ENCODE measurements at regions not wholly inside any gene's neighbourhood (a gene's known extent, or its start where the extent isn't known, plus 50 kb on each side); places are given as distances from the start of the nearest gene placed in this dataset.

DNA sequence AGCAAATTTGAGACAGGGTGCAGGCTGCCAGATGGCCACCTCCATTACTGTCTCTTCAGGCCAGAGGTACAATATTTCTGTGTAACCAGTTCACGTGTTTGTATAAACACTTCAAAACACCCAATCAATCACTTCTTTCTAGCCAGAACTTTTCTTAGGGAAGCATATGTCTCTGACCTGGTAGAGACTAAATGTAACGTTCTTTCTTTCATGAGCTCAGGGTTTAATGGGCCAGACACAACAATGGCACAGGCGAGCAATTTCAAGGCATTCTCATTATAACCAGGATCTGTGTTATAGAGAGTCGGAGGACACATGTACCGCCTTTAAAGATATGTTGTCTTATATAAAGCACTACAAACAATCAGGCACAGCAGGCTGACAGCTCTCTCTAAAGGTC lies 1846.4 kb upstream of the PIK3C3 start:
- intact Hi-C loops (cut with micrococcal nuclease), result no loop called here

DNA sequence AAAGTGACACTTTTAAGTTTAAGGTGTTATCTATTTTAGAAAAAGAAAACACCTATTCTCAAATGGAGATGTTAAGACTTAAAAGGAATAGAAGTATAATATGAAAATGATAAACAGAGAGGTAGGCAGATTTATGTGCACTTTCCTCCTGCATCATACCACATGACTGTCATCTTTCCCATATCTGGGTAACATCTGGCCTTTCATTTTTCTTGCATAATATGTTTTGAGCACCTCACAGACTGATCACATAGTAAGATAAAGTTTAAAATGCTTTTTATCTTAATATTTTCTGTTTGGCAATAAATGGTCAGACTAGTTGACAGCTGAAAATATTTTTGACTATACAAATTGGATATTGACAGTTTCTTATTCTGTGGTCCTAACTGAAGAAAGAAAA lies 1852.1 kb upstream of the PIK3C3 start:
- intact Hi-C loops (cut with micrococcal nuclease), result no loop called here

DNA sequence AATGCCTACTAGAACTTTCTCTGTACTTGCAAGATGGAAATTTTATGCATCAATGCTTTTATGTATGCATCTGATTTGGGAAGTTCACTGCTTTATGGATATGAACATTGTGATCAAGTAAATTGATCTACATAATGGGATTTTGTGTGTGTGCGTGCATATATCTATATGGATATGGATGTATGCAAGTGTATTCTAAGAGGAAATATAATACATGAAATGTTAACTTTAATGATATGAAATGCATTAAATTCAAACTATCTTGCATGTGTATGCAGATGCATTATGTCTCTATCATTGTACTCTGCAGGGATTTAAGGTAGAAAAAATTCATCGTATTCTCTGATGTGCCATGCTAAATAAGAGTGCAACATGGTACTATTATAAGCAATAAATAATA lies 1855.4 kb upstream of the PIK3C3 start:
- intact Hi-C loops (cut with micrococcal nuclease), result no loop called here

DNA sequence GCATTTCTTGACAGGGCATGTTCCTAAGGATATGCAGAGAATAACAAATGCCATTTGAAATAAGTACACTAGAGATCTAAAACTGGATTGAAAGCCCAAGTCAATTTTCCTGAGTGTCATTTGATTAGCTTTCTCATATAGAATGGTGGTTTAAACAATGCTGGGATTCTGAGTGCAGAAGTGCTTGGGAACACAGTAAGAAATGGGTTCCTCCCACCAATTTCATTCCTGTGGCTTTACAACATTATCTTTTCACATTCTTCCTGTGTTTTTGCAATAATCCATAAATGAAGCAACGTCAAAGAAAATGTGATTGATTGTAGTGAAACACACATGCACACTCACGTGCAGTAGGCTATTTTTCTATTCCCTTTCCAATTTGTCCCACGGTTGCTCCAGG lies 1858.4 kb upstream of the PIK3C3 start:
- intact Hi-C loops (cut with micrococcal nuclease), result no loop called here

DNA sequence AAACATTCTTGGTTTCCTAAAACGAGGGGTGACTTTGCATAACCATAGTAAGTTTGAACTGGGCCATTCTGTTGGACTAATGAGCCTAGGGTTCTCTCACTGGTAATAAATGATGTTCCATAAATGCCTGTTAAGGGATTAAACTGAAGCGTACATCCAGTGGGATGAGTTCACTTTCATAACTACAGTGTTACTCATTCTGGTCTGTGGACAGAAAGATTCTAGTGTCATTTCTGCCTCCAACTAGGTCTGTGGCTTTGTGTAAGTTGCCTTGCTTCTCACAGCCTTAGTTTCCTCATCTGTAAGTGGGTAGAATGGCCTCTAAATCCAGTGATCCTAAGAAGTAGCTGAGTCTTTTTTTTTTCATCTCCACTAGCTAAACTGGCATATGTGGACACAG lies 1860.6 kb upstream of the PIK3C3 start:
- intact Hi-C loops (cut with micrococcal nuclease), result no loop called here

DNA sequence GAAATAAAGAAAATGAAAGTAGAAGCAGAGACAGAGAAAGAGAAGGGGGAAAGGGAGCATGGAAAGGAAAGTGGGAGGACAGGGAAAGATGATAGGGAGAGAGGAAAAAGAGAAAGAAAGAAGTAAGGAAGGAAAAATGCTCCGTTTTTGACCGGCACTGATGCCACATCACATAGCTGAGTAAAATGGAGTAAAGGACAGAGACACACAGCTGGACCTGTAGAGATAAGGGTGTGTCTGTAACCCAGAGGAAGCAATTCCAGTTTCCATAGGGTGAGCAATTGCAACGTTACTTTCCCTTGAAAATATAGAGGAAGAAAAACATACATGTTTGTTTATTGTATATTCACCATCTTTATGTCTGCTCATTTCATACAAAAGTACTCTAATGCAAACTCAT lies 1866.9 kb upstream of the PIK3C3 start:
- intact Hi-C loops (cut with micrococcal nuclease), result no loop called here

DNA sequence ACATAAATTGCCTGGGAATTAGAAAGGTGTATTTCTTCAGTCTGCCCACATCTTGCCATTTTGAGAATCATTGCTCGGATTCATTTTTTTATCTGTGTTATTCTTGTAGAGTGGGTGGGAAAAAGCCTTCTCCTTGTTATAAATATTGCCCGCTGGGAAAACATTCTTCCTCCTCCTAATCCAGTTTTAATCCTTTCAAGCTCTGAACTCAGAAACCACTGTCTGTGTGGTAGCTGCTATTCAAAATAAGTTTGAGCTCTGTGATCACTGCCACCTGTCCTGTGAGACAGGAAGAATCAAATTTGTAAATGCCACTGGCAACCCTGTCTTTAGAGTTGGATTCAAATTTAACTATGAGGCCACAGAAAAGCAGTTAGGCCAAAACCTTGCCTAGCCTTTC lies 1875.2 kb upstream of the PIK3C3 start:
- intact Hi-C loops (cut with micrococcal nuclease), result no loop called here

DNA sequence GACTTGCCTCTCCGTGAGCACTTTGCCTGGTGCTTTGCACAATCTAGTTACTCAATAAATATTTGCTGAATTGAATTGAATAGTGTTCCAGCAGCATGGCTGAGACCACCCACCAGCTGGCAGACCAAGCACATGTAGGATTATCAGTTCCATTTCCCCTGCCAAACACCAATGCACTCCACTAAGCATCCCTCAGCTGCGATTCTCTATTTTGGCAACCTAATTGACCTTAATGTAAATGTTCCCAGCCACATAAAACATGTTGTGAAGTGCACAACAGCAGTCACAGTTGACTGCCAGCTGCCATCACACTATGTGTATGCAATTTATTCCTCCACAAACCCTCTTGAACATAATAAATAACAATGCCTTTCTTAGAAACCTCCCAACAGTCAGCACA lies 1879.4 kb upstream of the PIK3C3 start:
- intact Hi-C loops (cut with micrococcal nuclease), result no loop called here

DNA sequence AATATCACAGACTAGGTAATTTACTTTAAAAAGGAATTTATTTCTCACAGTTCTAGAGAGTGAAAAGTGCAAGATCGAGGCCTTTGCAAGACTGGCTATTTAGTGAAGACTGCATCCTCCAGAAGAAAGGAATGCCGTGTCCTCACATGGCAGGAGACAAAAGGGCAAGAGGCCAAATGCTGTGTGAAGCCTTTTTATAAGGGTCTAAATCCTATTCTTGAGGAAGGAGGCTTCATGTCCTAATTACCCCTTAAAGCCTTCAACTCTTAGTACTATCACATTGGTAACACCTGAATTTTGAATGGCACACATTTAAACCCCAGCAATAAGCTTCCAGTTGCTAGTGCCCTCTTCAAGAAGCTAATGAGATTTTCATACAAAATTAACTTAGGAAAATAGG lies 1882.3 kb upstream of the PIK3C3 start:
- intact Hi-C loops (cut with micrococcal nuclease), result no loop called here

DNA sequence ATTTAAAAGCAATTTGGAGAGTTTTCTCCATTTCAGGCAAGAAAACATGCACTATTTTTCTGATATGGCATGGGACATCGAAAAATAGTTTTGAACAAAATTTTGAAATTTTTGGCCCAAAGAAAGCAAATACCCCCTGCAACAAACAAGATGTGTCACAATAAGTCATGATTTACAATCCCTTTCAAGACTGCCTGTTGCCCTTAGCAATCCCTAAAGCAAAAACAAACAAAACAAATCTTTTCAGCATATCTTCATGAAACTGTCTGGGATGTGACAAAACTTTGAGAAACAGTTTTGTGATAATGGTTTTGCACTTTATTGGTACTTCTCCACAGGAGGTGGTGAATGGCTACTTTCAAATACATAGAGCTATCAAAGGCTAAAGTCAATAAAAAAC lies 1888.7 kb upstream of the PIK3C3 start:
- intact Hi-C loops (cut with micrococcal nuclease), result no loop called here

DNA sequence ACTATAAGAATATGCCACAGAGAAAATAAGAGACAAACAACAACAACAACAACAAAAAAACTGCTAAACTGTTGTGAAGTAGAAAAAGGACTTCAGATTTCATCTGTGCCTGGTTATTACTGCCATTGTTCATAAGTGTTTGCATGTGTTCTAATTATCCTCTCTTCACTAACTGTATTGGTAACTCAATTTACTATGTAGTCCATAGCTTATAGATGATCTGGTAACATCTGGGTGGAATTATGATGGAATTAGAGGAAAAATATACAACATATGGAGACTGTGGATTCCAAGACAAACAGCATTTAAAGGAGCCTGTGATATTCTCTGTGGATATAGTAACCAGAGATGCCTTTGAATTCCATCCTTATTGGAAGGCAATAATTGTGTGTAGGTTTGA lies 1891.5 kb upstream of the PIK3C3 start:
- intact Hi-C loops (cut with micrococcal nuclease), result no loop called here

DNA sequence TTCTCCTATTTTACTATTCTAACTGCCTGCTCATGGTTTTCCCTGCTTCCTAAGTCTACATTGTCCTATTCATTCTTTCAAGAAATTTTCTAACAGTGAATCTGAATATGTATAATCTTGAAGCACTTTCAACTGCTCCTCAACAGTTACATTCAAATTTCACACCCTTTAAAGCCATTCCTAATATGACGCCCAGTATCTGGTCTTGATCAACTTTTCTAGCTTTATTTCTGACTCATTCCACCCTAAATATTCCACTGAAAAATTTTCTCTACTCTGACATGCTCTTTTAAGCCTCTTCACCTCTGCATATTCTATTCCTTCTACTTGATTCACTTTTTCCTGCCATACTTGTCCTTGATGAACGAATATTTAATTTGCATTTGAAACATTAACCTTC lies 1893.9 kb upstream of the PIK3C3 start:
- intact Hi-C loops (cut with micrococcal nuclease), result no loop called here

DNA sequence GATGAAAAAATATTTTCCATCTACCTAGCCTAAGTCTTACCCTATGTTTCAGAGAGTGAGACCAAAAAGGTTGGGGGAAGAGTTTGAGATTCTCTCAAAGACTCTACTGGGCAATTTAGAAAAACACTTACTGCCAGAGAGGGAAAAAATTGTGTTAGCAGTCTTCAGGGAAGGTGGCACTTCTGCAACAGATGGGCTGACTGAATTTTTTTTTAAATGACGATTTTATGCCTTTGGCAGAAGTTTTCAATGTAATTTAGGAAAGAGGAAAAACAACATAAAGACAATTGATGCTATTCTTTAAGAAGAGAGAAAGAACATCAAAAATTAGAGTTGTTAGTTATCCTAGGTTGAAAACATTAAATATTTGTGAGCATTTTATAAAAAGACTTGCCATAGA lies 1894.5 kb upstream of the PIK3C3 start:
- intact Hi-C loops (cut with micrococcal nuclease), result no loop called here

DNA sequence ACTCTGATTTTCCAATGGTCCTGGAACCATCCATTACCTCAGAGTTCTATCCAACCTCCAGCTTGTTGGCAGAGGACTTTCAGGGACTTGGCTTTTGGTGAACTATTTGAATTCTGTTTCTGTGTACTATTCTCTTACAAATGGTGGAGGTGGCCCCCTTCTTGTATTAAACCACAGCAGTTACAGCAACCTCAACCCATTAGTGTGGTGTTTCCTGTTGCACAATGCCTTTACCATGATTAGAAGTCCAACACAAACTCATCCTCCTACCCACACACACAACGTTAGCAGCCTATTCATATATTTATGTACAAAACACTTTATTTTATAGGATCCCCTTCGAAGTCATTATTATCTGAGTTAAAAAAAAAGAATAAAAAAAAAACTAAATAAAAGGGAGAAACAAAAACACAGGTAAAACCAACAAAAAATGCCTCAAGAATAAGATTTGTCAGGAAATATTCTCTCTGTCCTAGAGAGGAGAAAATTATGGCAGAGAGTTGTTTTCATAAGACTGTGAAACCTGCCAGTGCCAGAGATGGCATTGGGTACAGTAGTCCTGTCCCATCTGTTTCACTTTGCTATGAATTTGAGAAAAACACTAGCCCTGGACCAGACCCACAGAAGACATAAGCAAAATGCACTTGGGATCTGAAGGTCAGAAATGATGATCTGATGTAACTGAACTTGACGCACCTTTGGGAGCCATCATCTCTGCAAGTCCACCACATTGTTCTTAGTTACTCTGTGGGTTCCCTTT lies 1896.0 kb upstream of the PIK3C3 start:
- intact Hi-C loops (cut with micrococcal nuclease), result no loop called here

DNA sequence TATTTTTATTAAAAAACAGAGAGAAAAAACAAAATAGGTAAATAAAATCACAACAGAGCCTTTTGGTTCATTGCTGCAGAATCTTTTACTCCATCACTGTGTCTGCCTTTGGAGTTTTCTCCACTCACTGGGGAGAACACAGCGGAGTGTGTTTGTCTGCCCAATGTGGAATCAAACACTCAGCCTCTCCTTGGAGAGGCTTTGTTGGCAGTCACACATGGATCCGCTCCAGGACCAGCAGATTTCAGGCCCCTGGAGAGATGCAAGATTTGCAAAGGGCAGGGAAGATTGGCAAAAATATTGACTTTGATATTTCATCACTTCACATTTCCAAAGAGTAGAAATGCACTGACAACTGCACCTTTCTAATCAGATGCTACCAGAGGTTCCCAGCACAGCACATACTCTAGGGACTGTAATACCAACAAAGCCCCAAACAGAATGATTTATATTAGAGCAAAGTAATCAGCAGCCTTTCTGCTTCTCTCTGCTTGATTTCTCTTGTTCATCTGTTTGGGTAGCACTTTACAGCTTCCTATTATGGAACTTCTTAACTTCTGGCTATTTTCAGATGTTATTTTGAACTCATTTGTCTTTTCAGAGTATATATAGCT lies 1898.8 kb upstream of the PIK3C3 start:
- intact Hi-C loops (cut with micrococcal nuclease), result no loop called here

DNA sequence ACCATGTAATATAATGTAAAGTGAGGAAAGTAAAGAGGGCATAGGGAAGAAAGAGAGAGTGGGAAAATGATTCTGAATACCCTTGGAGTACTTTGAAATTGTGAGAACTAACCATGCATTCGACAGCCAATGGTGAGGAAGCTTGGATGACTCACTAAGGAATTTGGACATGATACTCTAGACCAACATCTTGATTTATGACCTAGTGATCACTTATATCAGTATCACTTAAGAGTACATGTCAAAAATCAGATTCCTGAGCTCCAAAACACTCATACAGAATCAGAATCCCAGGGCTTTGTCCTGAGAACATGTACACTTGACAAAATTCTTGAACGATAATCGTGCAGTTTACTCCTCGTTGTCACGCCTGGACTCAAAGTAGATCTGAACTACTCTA lies 1899.8 kb upstream of the PIK3C3 start:
- intact Hi-C loops (cut with micrococcal nuclease), result no loop called here

DNA sequence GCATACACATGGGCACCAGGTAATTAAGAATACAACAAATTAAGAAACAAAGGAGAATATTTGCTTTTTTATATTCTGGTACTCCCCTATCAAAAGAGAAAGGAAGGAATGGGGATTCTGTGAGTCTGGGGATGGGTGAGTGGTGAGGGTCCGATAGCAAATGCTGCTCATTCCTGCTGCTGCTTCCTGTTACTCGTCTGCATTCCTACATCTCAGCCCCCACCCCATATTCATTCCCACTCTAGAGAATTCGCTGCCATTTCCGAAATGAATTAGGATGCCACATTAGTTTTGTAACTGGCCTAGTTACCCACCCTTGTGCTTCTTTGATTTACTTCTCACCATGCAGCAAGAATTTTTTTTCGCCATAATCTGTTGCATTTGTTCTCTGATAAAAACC lies 1905.3 kb upstream of the PIK3C3 start:
- intact Hi-C loops (cut with micrococcal nuclease), result no loop called here

DNA sequence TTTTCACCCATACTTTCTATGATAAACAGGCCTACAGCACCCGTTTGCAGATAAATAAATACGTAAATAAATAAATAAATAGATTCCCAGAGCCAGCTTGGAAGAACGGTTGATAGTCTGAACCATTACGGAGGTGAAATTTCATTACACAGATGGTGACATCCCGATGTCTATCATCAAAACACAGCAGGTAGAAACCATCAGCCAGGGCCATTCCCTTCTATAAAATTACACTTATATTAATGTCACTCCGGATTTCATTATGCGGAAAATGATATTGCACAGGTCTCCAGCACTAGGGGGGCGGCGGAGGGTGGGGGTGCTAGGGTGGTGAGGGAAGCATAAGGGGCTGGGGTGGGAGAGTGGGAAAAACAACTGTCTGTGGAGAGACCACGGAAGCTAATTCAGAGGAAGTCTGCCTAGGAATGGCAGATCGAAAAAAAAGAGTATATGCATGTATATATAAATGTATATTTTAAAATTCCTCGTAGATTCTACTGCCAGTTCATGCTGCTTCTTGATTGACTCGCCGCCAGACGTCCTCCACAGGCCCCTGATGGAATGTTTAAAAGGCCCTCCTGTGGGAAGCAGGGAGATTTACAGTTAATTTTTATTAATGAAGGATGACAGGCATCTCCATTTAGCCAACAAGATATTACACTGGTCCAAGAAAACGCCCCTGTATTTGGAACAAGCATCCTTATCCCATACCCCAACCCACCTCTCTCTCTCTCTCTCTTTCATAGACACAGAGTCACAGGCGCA lies 1906.0 kb upstream of the PIK3C3 start:
- intact Hi-C loops (cut with micrococcal nuclease), result no loop called here

DNA sequence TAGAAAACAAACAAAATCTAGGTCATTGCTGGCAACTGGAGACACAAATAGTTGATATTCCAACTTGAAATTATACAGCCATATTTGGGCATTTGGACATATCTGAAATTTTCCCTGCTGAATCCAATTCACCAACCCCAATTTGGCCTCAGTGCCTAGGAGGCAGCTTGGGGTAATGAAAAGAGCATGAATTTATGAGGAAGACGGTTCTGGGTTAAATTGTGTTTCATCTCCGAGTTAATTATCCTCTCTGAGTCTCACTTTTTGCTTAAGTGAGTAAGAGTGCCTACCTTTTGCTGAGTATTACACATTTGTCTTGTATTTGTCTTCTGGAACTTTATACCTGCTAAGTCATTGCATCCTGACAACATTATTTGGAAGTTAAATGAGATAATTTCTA lies 1906.8 kb upstream of the PIK3C3 start:
- intact Hi-C loops (cut with micrococcal nuclease), result no loop called here

DNA sequence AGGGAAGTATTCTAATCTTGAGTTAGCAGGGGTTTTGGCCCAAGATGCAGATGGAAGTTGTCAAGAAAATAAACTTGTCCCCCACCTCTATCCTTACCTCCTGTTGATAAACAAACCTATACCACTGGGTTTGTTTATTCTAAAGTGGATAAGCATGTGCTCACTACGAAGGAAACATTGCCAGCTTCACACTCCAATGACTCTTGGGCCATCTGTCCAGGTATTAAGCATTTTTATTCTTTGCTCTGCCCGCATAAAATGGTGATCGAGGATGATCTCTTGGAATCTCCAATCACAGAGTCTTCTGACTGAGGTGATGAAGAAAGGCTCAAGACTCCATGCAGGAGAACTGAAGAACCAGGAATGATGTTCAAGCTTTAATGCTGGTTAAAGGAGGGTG lies 1908.4 kb upstream of the PIK3C3 start:
- intact Hi-C loops (cut with micrococcal nuclease), result no loop called here

DNA sequence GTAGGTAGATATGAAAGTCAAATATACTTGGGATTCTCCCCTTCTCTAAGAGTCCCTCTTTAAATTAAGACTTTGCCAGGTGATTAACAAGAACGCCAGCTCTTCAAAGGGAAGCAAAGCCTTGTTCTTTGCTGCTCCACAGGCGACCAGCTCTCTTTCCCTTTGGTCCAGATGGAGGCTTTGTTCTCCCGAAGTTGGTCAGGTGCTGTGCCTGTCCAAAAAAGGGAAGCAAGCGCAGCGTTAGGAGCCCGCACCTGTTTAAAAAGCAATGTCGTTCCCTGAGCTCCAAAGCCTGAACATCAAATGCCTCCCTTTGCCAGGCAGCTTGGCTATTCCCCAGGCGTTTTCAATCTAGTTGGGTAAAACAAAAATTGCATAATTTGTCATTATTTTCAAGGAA lies 1913.1 kb upstream of the PIK3C3 start:
- intact Hi-C loops (cut with micrococcal nuclease), result no loop called here

DNA sequence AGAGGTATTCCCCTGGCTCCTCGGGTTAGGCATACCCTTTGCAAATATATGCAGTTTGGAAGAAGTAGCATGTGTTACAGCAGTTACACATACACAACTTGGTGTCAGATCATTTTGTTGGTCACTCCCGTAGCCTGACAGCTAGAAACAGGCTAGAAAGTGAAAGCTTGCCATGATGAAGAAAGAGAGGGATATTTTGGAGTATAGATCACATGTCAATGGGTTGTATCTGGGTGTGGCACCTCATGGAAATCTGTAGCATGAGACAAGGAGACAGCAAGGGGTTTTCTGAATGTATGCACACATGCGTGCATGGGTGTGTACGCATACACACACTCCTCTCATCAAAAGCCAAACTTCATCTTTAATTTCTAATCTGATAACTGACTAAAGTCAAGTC lies 1914.5 kb upstream of the PIK3C3 start:
- intact Hi-C loops (cut with micrococcal nuclease), result no loop called here

DNA sequence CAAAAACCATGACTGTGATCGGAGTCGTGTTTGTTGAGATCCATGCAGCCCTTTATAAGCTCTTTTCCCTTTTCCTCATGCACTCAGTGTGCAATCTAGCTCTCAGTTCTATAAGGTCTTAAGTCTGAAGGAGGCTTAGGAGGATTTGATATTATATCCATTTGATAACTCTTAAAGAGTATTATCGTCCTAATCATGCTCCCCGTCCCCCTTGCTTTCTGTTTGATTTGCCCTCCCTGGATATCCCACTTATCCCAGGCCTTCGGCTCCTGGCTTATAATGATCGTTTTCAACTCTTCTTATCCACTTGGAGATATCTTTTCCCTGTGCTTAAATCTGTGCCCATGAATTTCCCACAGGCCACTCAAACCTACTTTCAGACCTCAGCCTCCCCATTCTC lies 1917.7 kb upstream of the PIK3C3 start:
- intact Hi-C loops (cut with micrococcal nuclease), result no loop called here
